Activated CD8-positive, alpha-beta memory T cell treated with anti-CD3 and anti-CD28 coated beads, Interleukin-2, amount 50 U/mL, for 24 hours (primary cell): ENCODE measurements at regions not wholly inside any gene's neighbourhood (a gene's known extent, or its start where the extent isn't known, plus 50 kb on each side); places are given as distances from the start of the nearest gene placed in this dataset.
"Not testable (repeated sequence)": the region's sequence is repeated elsewhere in the genome, so short reads cannot be mapped to it uniquely, and the experiment has no call there.

ENCODE experiments used
- DNase-seq: peaks from one replicate; pipeline ENCODE4 v3.0.0-alpha.2; 2020; ENCODE audit errors: extremely low read depth

DNA sequence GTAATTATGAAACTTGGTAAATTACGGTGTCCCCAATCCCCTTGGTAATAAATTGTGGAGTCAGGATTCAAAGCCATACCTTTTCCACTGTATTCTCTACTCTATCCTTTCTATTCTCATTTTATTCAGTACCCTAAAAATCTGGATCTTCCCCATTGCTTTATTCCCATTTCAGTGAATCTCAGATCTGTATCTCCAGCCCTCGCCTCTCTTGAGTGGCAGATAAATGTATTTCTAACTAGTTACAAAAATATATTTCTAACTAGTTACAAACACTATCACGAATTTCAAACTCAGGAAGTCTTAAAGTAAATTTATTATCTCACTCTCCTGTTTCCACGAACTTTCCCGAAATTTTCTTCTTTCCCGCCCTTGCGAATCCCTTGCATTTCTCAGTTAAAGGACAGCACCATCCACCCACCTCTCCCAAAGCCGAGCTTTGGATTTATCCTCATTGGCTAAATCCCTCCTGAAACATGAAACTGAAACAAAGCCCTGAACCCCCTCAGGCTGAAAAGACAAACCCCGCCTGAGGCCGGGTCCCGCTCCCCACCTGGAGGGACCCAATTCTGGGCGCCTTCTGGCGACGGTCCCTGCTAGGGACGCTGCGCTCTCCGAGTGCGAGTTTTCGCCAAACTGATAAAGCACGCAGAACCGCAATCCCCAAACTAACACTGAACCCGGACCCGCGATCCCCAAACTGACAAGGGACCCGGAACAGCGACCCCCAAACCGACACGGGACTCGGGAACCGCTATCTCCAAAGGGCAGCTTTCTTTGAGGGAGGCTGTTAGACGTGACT, 164.3 kb upstream of the PABPC3 start:
- DNase-seq = no peak

DNA sequence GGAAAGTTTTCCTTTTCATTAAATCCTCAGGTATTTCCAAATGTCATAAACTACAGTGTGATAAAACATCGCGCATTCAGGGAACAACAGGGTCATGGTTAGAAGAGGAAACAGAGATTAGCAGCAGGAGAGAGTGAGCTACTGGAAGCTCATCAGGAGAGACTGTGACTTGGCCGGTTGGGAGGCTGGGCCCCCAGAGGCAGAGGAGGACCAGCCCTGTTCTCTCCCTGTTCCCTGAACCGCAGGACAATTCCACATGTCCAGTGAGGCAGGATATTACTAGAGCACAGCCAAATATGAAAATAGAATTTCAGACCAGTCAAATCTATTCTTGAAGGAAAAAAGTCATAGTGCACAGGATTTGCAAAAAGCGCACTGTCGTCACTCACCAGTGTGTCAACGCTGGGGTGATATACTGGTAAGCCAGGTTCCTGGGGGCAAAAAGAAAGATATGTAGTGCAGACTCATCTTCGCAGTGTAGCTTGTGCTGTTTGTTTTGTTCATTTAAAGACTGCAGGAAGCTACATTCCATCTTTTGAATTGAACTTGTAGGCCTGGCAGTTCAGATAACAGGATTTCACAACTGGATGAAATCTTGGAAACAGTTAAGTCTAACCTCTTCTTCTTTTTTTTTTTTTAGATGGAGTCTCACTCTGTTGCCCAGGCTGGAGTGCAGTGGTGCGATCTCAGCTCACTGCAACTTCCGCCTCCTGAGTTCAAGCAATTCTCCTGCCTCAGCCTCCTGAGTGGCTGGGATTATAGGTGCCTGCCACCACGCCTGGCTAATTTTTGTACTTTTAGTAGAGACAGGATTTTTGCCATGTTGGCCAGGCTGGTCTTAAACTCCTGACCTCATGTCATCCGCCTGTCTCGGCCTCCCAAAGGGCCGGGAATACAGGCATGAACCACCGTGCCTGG, 162.6 kb upstream of the PABPC3 start:
- DNase-seq = not testable (repeated sequence)

DNA sequence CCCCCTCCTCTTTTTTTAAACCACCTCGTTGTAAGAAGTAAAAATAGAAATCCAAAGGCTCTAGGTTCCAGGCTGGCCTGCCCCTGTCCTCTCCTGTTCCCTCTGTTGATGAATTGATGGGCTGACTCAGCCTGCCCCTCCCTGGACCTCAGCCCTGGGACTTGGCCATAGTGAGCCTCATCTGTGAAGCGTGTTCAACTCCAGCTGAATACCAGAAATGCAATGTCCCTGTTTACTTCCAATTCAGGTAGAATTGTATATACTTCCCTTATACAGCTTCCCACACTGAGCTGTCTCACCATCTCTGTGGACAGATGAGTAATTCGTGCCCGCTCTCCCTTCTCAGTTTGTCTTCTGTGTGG, 161.9 kb upstream of the PABPC3 start:
- DNase-seq = not testable (repeated sequence)

DNA sequence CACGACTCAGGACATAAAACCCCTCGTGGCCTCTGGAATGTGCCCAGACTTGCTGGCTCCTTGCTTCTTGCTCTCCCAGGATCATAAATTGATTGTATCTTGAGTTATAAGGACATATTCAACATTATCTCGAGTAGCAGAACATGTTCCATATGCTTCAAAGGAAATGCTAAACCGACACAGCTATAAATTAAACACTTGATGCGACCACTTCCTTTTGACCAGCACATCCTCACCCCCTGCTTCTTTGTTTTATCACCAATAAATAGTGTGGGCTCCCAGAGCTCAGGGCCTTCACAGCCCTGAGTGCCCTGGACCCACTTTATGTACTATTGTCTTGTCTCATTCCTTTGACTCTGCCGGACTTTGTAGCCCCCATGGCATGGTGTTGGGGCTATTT, 157.0 kb upstream of the PABPC3 start:
- DNase-seq = no peak

DNA sequence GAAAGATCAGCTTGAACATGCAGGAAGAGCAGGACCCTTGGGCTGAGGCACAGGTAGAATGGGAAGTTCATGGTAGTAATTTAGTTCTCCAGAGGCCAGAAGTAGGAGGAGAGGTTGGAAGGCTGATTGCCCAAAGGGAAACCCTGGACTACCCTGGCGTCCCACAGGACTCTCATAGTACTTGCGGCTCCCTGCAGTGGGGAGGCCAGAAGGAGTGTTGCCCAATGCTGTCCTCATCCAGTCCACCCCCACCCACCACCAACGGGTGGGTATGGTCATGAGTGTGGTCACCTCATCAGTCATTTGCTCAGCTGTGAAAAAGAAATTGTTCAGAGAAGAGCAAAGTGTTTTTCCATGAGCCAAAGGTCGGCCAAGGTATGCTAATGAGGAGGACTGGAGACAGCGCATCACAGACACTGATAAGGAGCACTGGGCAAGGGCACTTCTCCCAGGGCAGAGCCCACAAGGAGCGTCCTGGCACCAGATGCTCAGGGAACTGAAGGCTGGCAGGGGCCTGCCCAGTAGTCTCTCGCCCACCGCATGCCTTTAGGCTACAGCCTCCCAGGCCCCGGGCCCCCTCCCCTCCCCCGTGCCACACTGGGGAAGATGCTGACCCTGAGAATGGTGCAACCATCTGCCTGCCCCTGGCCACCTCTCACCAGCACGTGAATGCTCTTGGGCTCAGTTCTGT, 154.8 kb upstream of the PABPC3 start:
- not testable (repeated sequence) for DNase-seq

DNA sequence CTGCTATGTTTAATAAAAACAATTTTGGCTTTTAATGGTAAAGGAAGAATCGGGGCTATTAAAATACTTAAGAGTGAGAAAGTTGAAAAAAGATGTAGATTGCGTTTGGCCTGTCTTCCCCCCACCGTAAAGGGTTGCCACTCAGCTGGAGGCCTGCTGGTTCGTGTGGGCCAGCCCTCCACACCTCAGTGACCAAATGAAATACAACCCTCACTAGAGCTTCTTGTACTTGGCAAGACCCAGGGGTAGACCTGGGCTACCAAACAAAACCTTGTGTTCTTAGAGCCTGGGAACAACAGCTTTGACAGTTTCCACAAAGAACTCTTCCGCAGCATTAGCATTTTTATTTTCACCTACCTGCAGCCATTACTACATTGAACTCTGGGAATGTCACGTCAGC, 152.8 kb upstream of the PABPC3 start:
- no peak for DNase-seq

- not testable (repeated sequence) for DNase-seq
Measured at GRCh38 chr13:24944073-24944472, 151.9 kb upstream of the PABPC3 start.

GRCh38 chr13:24948977-24949376, 147.0 kb upstream of the PABPC3 start:
- not testable (repeated sequence) for DNase-seq

- not testable (repeated sequence) for DNase-seq
Measured at GRCh38 chr13:24950611-24951010, 145.3 kb upstream of the PABPC3 start.

- not testable (repeated sequence) for DNase-seq
Measured at GRCh38 chr13:24967970-24968369, 128.0 kb upstream of the PABPC3 start.

DNA sequence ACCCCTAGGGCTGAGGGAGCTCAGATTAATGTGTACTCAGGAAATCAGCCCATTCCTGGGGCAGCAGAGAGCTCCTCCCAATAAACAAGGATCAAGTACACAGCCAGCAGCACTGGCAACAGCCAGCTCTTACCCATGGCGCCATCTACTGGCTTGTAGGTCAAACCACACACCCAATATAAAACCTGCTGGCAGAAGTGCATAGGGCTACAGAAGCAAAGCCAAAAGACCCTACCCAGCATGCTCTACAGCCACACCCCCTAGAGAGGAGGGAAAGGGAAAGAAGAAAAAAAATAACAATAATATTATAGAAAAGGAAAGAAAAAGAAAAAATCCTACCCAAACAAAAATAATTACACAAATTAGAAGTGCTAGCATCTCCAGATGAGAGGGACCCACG, 127.5 kb upstream of the PABPC3 start:
- not testable (repeated sequence) for DNase-seq

GRCh38 chr13:24973102-24973501, 122.8 kb upstream of the PABPC3 start:
- not testable (repeated sequence) for DNase-seq

- DNase-seq = not testable (repeated sequence)
Measured at GRCh38 chr13:24981181-24981803, 114.6 kb upstream of the PABPC3 start.

- no peak for DNase-seq
Measured at GRCh38 chr13:24982333-24982999, 113.5 kb upstream of the PABPC3 start.

DNA sequence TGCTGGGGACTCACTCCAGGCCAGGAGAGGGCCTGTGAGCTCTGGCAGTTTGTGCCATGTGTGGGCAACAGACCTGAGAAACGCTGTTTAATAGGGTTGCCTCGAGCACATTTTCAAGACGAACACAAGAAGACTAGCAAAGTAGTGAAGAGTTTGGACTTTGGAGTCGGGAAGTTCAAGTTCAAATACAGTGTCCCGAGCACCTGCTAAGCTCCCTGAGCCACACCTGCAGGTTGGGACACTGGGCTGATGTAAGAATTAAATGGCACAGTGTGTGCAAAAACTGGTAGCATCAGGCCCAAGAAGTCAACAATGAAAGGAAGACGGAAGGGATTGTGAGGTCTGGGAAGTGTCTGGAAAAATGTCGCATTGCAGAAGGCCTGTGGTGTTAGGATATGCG, 112.8 kb upstream of the PABPC3 start:
- no peak for DNase-seq

DNA sequence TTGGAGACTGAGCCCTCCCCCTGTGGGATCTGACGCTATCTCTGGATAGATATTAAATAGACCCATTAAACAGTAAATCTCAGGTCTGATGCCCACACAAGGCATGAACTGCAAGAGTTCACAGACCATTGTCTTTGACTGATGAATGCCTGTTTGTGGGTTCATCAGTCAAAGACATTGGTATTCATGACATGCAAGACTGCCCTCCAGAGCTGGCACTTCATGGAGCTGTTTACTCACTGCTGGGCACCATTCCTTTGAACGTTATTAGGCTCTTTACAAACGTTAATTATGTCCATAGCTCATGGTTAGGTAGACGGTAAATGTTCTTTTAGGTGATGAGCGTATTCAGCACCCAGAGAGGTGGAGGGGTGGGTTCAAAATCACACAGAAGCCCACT, 111.8 kb upstream of the PABPC3 start:
- no peak for DNase-seq

GRCh38 chr13:24985107-24985506, 110.8 kb upstream of the PABPC3 start:
- no peak for DNase-seq

DNA sequence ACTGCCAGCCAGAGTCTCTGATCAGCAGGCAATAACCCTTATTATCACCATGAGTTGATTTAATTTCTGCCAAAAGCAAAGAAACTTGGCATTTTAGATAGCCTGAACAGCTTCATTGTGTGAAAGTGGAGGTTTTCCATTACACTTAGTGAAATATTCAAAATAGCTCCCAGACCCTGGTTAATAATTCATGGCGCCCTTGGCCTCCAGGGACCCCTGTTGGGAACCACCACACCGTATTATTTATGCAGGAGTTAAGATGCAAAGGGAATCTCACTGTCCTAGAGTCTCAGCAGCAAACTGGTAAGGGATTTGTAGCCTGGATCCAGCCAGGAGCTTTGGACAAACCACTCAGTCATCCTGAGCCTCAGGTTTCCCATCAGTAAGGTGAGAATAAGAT, 110.0 kb upstream of the PABPC3 start:
- DNase-seq = no peak

DNA sequence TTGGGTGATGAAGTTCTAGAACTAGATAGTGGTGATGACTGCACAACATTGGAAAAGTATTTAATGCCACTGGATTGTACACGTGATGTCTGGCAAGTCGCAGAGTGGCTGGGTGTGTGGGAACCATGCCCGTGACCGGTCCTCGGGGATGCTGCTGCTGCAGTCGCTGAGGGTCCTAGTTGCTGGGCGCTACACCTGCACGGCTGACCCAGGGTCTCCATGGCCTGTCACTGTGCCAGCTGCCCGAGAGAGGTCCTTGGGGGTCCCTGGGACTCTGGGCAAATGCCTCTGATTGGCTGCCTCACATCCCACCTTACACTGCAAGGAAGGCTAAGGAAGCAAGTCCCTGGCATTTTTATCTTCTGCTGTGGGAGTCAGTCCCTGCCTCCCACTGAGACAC, 109.1 kb upstream of the PABPC3 start:
- DNase-seq = no peak

- not testable (repeated sequence) for DNase-seq
Measured at GRCh38 chr13:24989959-24990358, 106.0 kb upstream of the PABPC3 start.

GRCh38 chr13:24992946-24993345, 103.0 kb upstream of the PABPC3 start:
- DNase-seq = not testable (repeated sequence)
